Astrocyte (in vitro differentiated cells and primary cell): ENCODE measurements at regions not wholly inside any gene's neighbourhood (a gene's known extent, or its start where the extent isn't known, plus 50 kb on each side); places are given as distances from the start of the nearest gene placed in this dataset.

Experiments
- DNase-seq: peaks from one replicate; pipeline ENCODE4 v3.0.0-alpha.2; 2010; ENCODE audit warnings: low read depth
- FAIRE-seq: peaks from 2 replicates; lab custom pipeline; 2011; peaks lifted over from hg19 to GRCh38; lab: Jason Lieb, UNC
- H2AFZ ChIP-seq: 2 replicates; pipeline ENCODE4 v1.6.0; 2012; ENCODE audit warnings: low read depth, low read length, inconsistent platforms
- H3K27ac ChIP-seq: 2 replicates; pipeline ENCODE4 v1.5.1; 2011; ENCODE audit warnings: low read depth, low read length, inconsistent platforms
- H3K27me3 ChIP-seq: 2 replicates; pipeline ENCODE4 v1.6.0; 2011; ENCODE audit warnings: low read length, inconsistent platforms; ENCODE audit not compliant: insufficient read depth
- H3K36me3 ChIP-seq: 2 replicates; pipeline ENCODE4 v1.5.1; 2011; ENCODE audit warnings: low read length, inconsistent platforms; ENCODE audit not compliant: insufficient read depth
- H3K4me1 ChIP-seq: 2 replicates; pipeline ENCODE4 v1.5.1; 2011; ENCODE audit warnings: low read length, inconsistent platforms; ENCODE audit not compliant: insufficient read depth
- H3K4me2 ChIP-seq: 2 replicates; pipeline ENCODE4 v1.6.0; 2012; ENCODE audit warnings: low read length, inconsistent platforms
- H3K4me3 ChIP-seq: 2 replicates; pipeline ENCODE4 v1.5.1; 2011; ENCODE audit warnings: low read depth, mild to moderate bottlenecking, low read length, inconsistent platforms; ENCODE audit not compliant: insufficient read depth
- H3K79me2 ChIP-seq: 2 replicates; pipeline ENCODE4 v1.6.0; 2012; ENCODE audit warnings: mild to moderate bottlenecking, low read length, inconsistent platforms; ENCODE audit not compliant: insufficient read depth
- H3K9ac ChIP-seq: 2 replicates; pipeline ENCODE4 v1.6.0; 2012; ENCODE audit warnings: mild to moderate bottlenecking, low read length, inconsistent platforms
- H3K9me3 ChIP-seq: 2 replicates; pipeline ENCODE4 v1.5.1; 2012; ENCODE audit warnings: low read depth, mild to moderate bottlenecking, low read length, inconsistent platforms; ENCODE audit not compliant: insufficient read depth
- H4K20me1 ChIP-seq: 2 replicates; pipeline ENCODE4 v1.6.0; 2012; ENCODE audit warnings: low read length, inconsistent platforms; ENCODE audit not compliant: insufficient read depth
- H3K27ac Mint-ChIP-seq: one replicate; pipeline ENCODE4 v1.8.0; 2021; ENCODE audit warnings: mild to moderate bottlenecking, mixed read lengths; ENCODE audit not compliant: unreplicated experiment
- H3K27me3 Mint-ChIP-seq: one replicate; pipeline ENCODE4 v1.8.0; 2021; ENCODE audit warnings: low read depth, mixed read lengths; ENCODE audit not compliant: unreplicated experiment
- H3K36me3 Mint-ChIP-seq: one replicate; pipeline ENCODE4 v1.8.0; 2021; ENCODE audit warnings: low read depth, mixed read lengths; ENCODE audit not compliant: unreplicated experiment
- H3K4me1 Mint-ChIP-seq: one replicate; pipeline ENCODE4 v1.8.0; 2021; ENCODE audit warnings: low read depth, mixed read lengths; ENCODE audit not compliant: unreplicated experiment
- H3K4me3 Mint-ChIP-seq: one replicate; pipeline ENCODE4 v1.8.0; 2021; ENCODE audit warnings: mild to moderate bottlenecking, moderate library complexity, mixed read lengths; ENCODE audit not compliant: unreplicated experiment
- H3K9me3 Mint-ChIP-seq: one replicate; pipeline ENCODE4 v1.8.0; 2021; ENCODE audit warnings: mild to moderate bottlenecking, mixed read lengths; ENCODE audit not compliant: unreplicated experiment
- EZH2 ChIP-seq: IDR thresholded peaks from 2 replicates; pipeline ENCODE4 v1.6.1; 2012; ENCODE audit warnings: mild to moderate bottlenecking, low read length, inconsistent platforms; ENCODE audit not compliant: insufficient read depth
- TF ChIP-seq, protein P1 (sequence below): IDR thresholded peaks from 2 replicates; pipeline ENCODE4 v1.5.1; 2011; ENCODE audit warnings: low read depth, mild to moderate bottlenecking, inconsistent platforms, low read length, moderate library complexity; ENCODE audit not compliant: insufficient read depth

DNA sequence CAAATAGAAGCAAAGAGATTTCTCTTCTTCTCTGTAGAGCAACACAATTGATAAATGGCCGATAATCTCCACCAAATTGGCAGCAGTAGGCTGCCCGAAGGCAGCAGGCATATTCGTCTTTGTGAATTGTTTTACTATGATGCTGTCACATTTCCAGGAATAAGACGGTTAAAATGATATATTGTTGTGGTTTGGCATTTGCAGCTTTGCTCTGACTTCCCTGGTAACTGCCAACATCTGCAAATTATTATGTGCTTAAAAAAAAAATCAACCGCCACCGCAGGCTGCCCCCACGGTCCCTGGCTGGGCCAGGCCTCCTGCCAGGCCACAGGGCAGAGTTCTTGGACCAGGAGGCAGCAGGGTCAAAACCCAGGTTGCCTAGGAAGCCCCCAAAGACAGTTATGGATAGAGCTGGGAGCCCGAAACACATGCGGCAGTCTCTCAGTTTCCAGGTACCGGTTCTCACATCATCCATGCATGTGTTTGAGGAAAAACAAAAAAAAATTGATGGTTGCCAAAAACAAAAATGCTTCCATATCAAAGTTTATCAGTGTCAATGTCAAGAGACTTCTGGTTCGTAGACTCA is 179.3 kb downstream of the ETS2 start:
- H3K4me1 Mint-ChIP-seq: peaks cover 53% of the 10 kb centered on the region
- H3K36me3 ChIP-seq: no peaks in the 10 kb centered on the region
- peak overlapping the region; percentile 52 for H3K9ac ChIP-seq
- peak overlapping the region; percentile 47 for H3K27ac Mint-ChIP-seq
- DNase-seq (peak; percentile 92), FAIRE-seq (no peak)
- no peaks in the 10 kb centered on the region for H3K36me3 Mint-ChIP-seq
- no peak overlapping the region for H2AFZ ChIP-seq
- H3K9me3 Mint-ChIP-seq: peaks cover 6% of the 10 kb centered on the region
- peaks cover 34% of the 10 kb centered on the region for H3K27me3 ChIP-seq
- no peaks in the 10 kb centered on the region for H4K20me1 ChIP-seq
- H3K27ac ChIP-seq: peak overlapping the region; percentile 30
- TF ChIP-seq, protein P1, sequence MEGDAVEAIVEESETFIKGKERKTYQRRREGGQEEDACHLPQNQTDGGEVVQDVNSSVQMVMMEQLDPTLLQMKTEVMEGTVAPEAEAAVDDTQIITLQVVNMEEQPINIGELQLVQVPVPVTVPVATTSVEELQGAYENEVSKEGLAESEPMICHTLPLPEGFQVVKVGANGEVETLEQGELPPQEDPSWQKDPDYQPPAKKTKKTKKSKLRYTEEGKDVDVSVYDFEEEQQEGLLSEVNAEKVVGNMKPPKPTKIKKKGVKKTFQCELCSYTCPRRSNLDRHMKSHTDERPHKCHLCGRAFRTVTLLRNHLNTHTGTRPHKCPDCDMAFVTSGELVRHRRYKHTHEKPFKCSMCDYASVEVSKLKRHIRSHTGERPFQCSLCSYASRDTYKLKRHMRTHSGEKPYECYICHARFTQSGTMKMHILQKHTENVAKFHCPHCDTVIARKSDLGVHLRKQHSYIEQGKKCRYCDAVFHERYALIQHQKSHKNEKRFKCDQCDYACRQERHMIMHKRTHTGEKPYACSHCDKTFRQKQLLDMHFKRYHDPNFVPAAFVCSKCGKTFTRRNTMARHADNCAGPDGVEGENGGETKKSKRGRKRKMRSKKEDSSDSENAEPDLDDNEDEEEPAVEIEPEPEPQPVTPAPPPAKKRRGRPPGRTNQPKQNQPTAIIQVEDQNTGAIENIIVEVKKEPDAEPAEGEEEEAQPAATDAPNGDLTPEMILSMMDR: no peak
- TF ChIP-seq EZH2: no peak
- no peak overlapping the region for H3K4me3 ChIP-seq
- no peaks in the 10 kb centered on the region for H3K79me2 ChIP-seq
- H3K4me1 ChIP-seq: peaks cover 32% of the 10 kb centered on the region
- no peak overlapping the region for H3K4me3 Mint-ChIP-seq
- H3K4me2 ChIP-seq: peak overlapping the region; percentile 68
- peaks cover 7% of the 10 kb centered on the region for H3K27me3 Mint-ChIP-seq
- no peaks in the 10 kb centered on the region for H3K9me3 ChIP-seq

DNA sequence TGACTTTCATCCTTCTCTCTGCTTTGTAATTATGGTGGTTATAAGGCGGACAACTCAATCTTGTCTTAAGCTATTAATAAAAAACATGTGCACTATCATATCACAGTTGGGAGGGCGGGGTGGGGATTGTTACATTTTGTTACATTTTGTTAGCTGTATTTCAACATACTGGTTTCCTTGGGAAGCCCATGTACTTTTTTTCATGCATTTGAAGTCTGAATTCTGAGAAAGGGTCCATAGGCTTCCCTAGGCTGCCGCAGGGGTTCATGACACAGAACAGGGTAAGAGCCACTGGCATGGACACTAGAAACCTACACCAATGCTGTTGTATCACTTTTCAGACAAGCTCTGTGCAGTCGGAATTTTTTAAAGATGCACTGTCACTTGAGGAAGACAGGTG is 178.8 kb downstream of the ETS2 start:
- Histone ChIP-seq H3K9ac (no peak overlapping the region), H3K4me1 (peaks cover 27% of the 10 kb centered on the region), H3K27ac (no peak overlapping the region), H3K9me3 (no peaks in the 10 kb centered on the region), H4K20me1 (no peaks in the 10 kb centered on the region), H3K36me3 (no peaks in the 10 kb centered on the region), H3K79me2 (no peaks in the 10 kb centered on the region), H3K4me3 (no peak overlapping the region), H2AFZ (no peak overlapping the region), H3K4me2 (peak overlapping the region; percentile 68), H3K27me3 (peaks cover 34% of the 10 kb centered on the region)
- FAIRE-seq: no peak
- Mint-ChIP-seq H3K27ac (no peak overlapping the region), H3K27me3 (peaks cover 7% of the 10 kb centered on the region), H3K4me1 (peaks cover 53% of the 10 kb centered on the region), H3K4me3 (no peak overlapping the region), H3K36me3 (no peaks in the 10 kb centered on the region), H3K9me3 (peaks cover 6% of the 10 kb centered on the region)
- TF ChIP-seq, protein P1: no peak
- no peak for TF ChIP-seq EZH2
- DNase-seq: no peak

DNA sequence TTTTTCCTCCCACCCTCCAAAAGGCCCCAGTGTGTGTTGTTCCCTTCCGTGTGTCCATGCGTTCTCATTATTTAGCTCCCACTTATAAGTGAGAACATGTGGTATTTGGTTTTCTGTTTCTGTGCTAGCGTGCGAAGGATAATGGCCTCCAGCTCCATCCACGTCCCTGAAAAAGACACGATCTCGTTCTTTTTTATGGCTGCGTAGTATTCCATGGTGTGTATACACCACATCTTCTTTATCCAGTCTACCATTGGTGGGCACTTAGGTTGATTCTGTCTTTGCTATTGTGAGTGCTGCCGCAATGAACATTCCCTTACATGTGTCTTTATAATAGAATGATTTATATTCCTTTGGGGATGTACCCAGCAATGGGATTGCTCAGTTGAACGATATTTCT is 177.8 kb downstream of the ETS2 start:
- Histone ChIP-seq H3K36me3 (no peaks in the 10 kb centered on the region), H3K4me1 (peaks cover 21% of the 10 kb centered on the region), H3K4me2 (no peak overlapping the region), H3K9ac (no peak overlapping the region), H3K9me3 (no peaks in the 10 kb centered on the region), H3K27me3 (peaks cover 29% of the 10 kb centered on the region), H3K79me2 (no peaks in the 10 kb centered on the region), H2AFZ (no peak overlapping the region), H3K27ac (no peak overlapping the region), H3K4me3 (no peak overlapping the region), H4K20me1 (no peaks in the 10 kb centered on the region)
- DNase-seq (no peak), FAIRE-seq (no peak)
- Mint-ChIP-seq H3K9me3 (peaks cover 6% of the 10 kb centered on the region), H3K4me3 (no peak overlapping the region), H3K27ac (no peak overlapping the region), H3K36me3 (no peaks in the 10 kb centered on the region), H3K27me3 (peaks cover 1% of the 10 kb centered on the region), H3K4me1 (peaks cover 50% of the 10 kb centered on the region)
- no peak for TF ChIP-seq EZH2
- TF ChIP-seq, protein P1: no peak
